H1 (cell line): ENCODE measurements at regions not wholly inside any gene's neighbourhood (a gene's known extent, or its start where the extent isn't known, plus 50 kb on each side); places are given as distances from the start of the nearest gene placed in this dataset.

ENCODE experiments used
- CTCF ChIA-PET: fragments of 300-600 bp; sonication (Branson Sonifier 250); formaldehyde crosslinking; loops from one replicate; lab custom pipeline; 2021; ENCODE audit not compliant: partially characterized antibody; lab: Charles Lee
- POLR2A ChIA-PET: fragments of 300-600 bp; sonication (Branson Sonifier 250); formaldehyde crosslinking; loops from one replicate; lab custom pipeline; 2021; ENCODE audit warnings: inconsistent platforms; ENCODE audit not compliant: partially characterized antibody; lab: Charles Lee
- DNase-seq, 2 experiments: peaks; one replicate each; pipeline versions ENCODE4 v3.0.0 to v3.0.0-alpha.2; 2010 to 2022; ENCODE audit warnings: low spot score in 2 of 2, low read depth in 1 of 2, mixed read lengths in 1 of 2
- FAIRE-seq: peaks from 2 replicates; lab custom pipeline; 2011; peaks lifted over from hg19 to GRCh38; lab: Jason Lieb, UNC
- H2AFZ ChIP-seq: 2 replicates; pipeline ENCODE4 v1.8.1; 2012; ENCODE audit warnings: low read length, inconsistent platforms
- H2AK5ac ChIP-seq: 2 replicates; pipeline ENCODE4 v1.6.1; 2013; ENCODE audit warnings: low read depth, low read length
- H2BK120ac ChIP-seq: replicated peaks from 2 replicates; pipeline ENCODE3; 2013; ENCODE audit warnings: low read depth, low read length, inconsistent platforms
- H2BK12ac ChIP-seq: 2 replicates; pipeline ENCODE4 v1.6.1; 2013; ENCODE audit warnings: low read depth, low read length
- H2BK15ac ChIP-seq: 2 replicates; pipeline ENCODE4 v1.6.1; 2013; ENCODE audit warnings: low read length
- H2BK20ac ChIP-seq: 2 replicates; pipeline ENCODE4 v1.6.1; 2013; ENCODE audit warnings: low read length
- H2BK5ac ChIP-seq: 2 replicates; pipeline ENCODE4 v1.6.1; 2013; ENCODE audit warnings: low read depth, low read length
- H3K14ac ChIP-seq: 2 replicates; pipeline ENCODE4 v1.6.1; 2013; ENCODE audit warnings: inconsistent platforms; ENCODE audit not compliant: insufficient read length
- H3K18ac ChIP-seq: 2 replicates; pipeline ENCODE4 v1.6.1; 2013; ENCODE audit warnings: low read length; ENCODE audit errors: extremely low read depth
- H3K23ac ChIP-seq: 2 replicates; pipeline ENCODE4 v1.6.1; 2013; ENCODE audit warnings: inconsistent platforms; ENCODE audit not compliant: insufficient read length
- H3K23me2 ChIP-seq: 2 replicates; pipeline ENCODE4 v1.6.1; 2013; ENCODE audit warnings: low read depth, low read length
- H3K27ac ChIP-seq: 2 replicates; pipeline ENCODE4 v1.6.1; 2011; ENCODE audit warnings: low read depth, low read length, inconsistent platforms
- H3K27me3 ChIP-seq, 4 experiments: replicated peaks in 1 of 4; 1 replicate in 1 of 4; 2 replicates in 3 of 4; pipeline versions ENCODE4 v1.6.1 to v1.8.1; 2011 to 2013; ENCODE audit warnings: low read length in 3 of 4, mild to moderate bottlenecking in 3 of 4, inconsistent platforms in 2 of 4, mixed read lengths in 2 of 4, moderate library complexity in 1 of 4; ENCODE audit not compliant: control insufficient read depth in 3 of 4, insufficient read depth in 3 of 4; ENCODE audit errors: extremely low read depth in 1 of 4
- H3K36me3 ChIP-seq, 4 experiments: 2 replicates each; pipeline versions ENCODE4 v1.6.1 to v1.8.1; 2011 to 2013; ENCODE audit warnings: mild to moderate bottlenecking in 4 of 4, low read length in 3 of 4, moderate library complexity in 2 of 4, control low read depth in 1 of 4, inconsistent platforms in 1 of 4; ENCODE audit not compliant: insufficient read depth in 4 of 4, control insufficient read depth in 2 of 4
- H3K4ac ChIP-seq: replicated peaks from 2 replicates; pipeline ENCODE3; 2013; ENCODE audit warnings: low read length, low read depth, mixed read lengths, inconsistent platforms; ENCODE audit not compliant: insufficient read length
- H3K4me1 ChIP-seq, 4 experiments: replicated peaks in 1 of 4; 1 replicate in 1 of 4; 2 replicates in 3 of 4; pipeline versions ENCODE4 v1.6.1 to v1.8.1; 2011 to 2013; ENCODE audit warnings: low read length in 3 of 4, inconsistent platforms in 2 of 4, mixed read lengths in 1 of 4; ENCODE audit not compliant: insufficient read depth in 4 of 4, control insufficient read depth in 3 of 4
- H3K4me2 ChIP-seq, 2 experiments: 2 replicates each; pipeline versions ENCODE4 v1.6.1 to v1.8.1; 2011 to 2013; ENCODE audit warnings: low read depth in 2 of 2, low read length in 2 of 2, control low read depth in 1 of 2, inconsistent platforms in 1 of 2, mild to moderate bottlenecking in 1 of 2; ENCODE audit not compliant: insufficient read depth in 1 of 2
- H3K4me3 ChIP-seq, 4 experiments: fragments of 200-600, 300-600 bp in 1 of 4; sonication (generic), shearing (Covaris generic), sonication (Bioruptor Twin) in 1 of 4; 2 replicates each; pipeline versions ENCODE4 v1.5.1 to v1.8.1; 2011 to 2016; ENCODE audit warnings: low read length in 4 of 4, low read depth in 3 of 4, control low read depth in 2 of 4, inconsistent platforms in 2 of 4, mild to moderate bottlenecking in 2 of 4, mixed read lengths in 1 of 4, moderate library complexity in 1 of 4; ENCODE audit not compliant: insufficient read depth in 2 of 4; ENCODE audit errors: extremely low read depth in 1 of 4
- H3K56ac ChIP-seq: replicated peaks from 2 replicates; pipeline ENCODE3; 2013; ENCODE audit warnings: low read depth, mild to moderate bottlenecking, mixed read lengths, low read length, inconsistent platforms; ENCODE audit not compliant: insufficient read length
- H3K79me1 ChIP-seq: 2 replicates; pipeline ENCODE4 v1.6.1; 2013; ENCODE audit warnings: low read depth, low read length, control low read depth
- H3K79me2 ChIP-seq, 2 experiments: 2 replicates each; pipeline versions ENCODE4 v1.6.1 to v1.8.1; 2012 to 2013; ENCODE audit warnings: low read length in 2 of 2, mild to moderate bottlenecking in 2 of 2, inconsistent platforms in 1 of 2; ENCODE audit not compliant: insufficient read depth in 2 of 2, control insufficient read depth in 1 of 2
- H3K9ac ChIP-seq, 4 experiments: replicated peaks in 1 of 4; 1 replicate in 1 of 4; 2 replicates in 3 of 4; pipeline versions ENCODE4 v1.6.1 to v1.8.1; 2011 to 2013; ENCODE audit warnings: low read depth in 3 of 4, low read length in 3 of 4, control low read depth in 2 of 4, mild to moderate bottlenecking in 2 of 4, moderate library complexity in 2 of 4, inconsistent platforms in 1 of 4; ENCODE audit errors: extremely low read depth in 1 of 4
- H3K9me3 ChIP-seq, 2 experiments: 2 replicates each; pipeline versions ENCODE4 v1.6.1 to v1.8.1; 2012 to 2013; ENCODE audit warnings: mild to moderate bottlenecking in 2 of 2, moderate library complexity in 2 of 2, control low read depth in 1 of 2, inconsistent platforms in 1 of 2, low read depth in 1 of 2, low read length in 1 of 2, mixed read lengths in 1 of 2; ENCODE audit not compliant: insufficient read depth in 2 of 2
- H4K20me1 ChIP-seq, 2 experiments: replicated peaks in 1 of 2; 2 replicates each; pipeline versions ENCODE3 to v1.8.1; 2011 to 2013; ENCODE audit warnings: inconsistent platforms in 2 of 2, low read length in 2 of 2, mild to moderate bottlenecking in 1 of 2; ENCODE audit not compliant: insufficient read depth in 2 of 2, control insufficient read depth in 1 of 2
- H4K5ac ChIP-seq: 2 replicates; pipeline ENCODE4 v1.6.1; 2013; ENCODE audit warnings: low read length, low read depth, mixed read lengths, inconsistent platforms; ENCODE audit not compliant: insufficient read length
- H4K8ac ChIP-seq: 2 replicates; pipeline ENCODE4 v1.8.0; 2013; ENCODE audit warnings: mild to moderate bottlenecking, moderate library complexity, low read length, inconsistent platforms; ENCODE audit not compliant: insufficient read depth; ENCODE audit errors: extremely low read depth
- H4K91ac ChIP-seq: replicated peaks from 2 replicates; pipeline ENCODE3; 2013; ENCODE audit warnings: low read length, mixed read lengths, inconsistent platforms; ENCODE audit not compliant: insufficient read length
- CEBPB ChIP-seq: IDR thresholded peaks from 2 replicates; pipeline ENCODE4 v1.6.1; 2012; ENCODE audit warnings: low read depth, low read length
- CTBP2 ChIP-seq: IDR thresholded peaks from 2 replicates; pipeline ENCODE4 v1.7.0; 2011; ENCODE audit warnings: borderline replicate concordance, mild to moderate bottlenecking, moderate library complexity, mixed read lengths, low read length; ENCODE audit not compliant: insufficient read depth, insufficient read length
- POLR2AphosphoS5 ChIP-seq: IDR thresholded peaks from 2 replicates; pipeline ENCODE4 v1.6.1; 2011; ENCODE audit warnings: low read depth, low read length
- RXRA ChIP-seq: IDR thresholded peaks from 2 replicates; pipeline ENCODE4 v1.6.1; 2011; ENCODE audit warnings: low read depth, mild to moderate bottlenecking, low read length, moderate library complexity; ENCODE audit not compliant: insufficient read depth
- TEAD4 ChIP-seq: IDR thresholded peaks from 2 replicates; pipeline ENCODE4 v1.6.1; 2012; ENCODE audit warnings: low read depth, low read length, inconsistent platforms, mixed read lengths
- WGBS, 2 experiments: shearing (Covaris generic) in 1 of 2; methylation state at CpG; one replicate each; pipeline versions ENCODE4 v1.1.6 to v1.1.7; 2013 to 2015; ENCODE audit warnings: low lambda C conversion rate in 2 of 2, mixed read lengths in 2 of 2, inconsistent platforms in 1 of 2, low coverage in 1 of 2, missing lambda C conversion rate in 1 of 2; ENCODE audit not compliant: insufficient replicate concordance in 2 of 2, insufficient coverage in 1 of 2, insufficient read length in 1 of 2; ENCODE audit errors: extremely low coverage in 1 of 2, missing lambda C conversion rate in 1 of 2; 5-methylcytosine and 5-hydroxymethylcytosine counted together

DNA sequence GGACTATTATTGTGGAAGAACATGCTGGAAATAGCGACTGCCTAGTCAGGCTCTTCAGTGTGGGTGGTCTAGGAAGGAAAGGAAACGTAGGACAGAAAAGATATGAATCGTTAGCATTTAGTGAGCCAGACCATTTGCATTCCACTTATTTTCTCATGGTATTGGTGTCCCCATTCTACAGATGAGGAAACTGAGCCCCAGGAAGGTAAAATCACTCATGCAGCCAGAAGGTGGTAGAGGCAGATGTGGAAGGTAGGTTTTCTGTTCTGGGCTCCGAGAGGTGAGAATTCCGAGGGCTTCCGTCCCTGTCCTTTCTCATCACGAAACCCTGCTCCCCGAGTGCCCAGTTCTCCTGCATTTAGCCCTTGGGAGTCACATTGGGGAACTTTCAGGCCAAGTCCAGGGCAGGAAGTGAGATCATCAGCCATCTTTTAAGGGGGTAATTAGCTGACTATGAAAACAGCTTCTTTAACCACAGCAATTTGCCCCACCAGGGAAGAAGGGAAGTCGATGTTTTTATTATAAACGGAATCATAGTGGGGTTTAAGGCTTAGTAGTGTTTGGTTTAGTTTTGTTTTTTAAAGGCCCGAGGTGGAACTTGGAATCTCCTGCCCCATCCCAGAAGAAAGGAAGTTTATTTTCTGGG is 110.7 kb upstream of the IRX3 start:
- no peak overlapping the region for H4K91ac ChIP-seq
- no peak for TF ChIP-seq TEAD4
- no peak for TF ChIP-seq CEBPB
- TF ChIP-seq RXRA = no peak
- TF ChIP-seq CTBP2 = no peak
- no peak for TF ChIP-seq POLR2AphosphoS5
- H3K27me3 ChIP-seq = no peaks in the 10 kb centered on the region
- no peak overlapping the region for H2AK5ac ChIP-seq
- H4K20me1 ChIP-seq = no peaks in the 10 kb centered on the region
- no peak overlapping the region for H2BK12ac ChIP-seq
- H3K4me3 ChIP-seq = no peak overlapping the region
- no peaks in the 10 kb centered on the region for H3K23me2 ChIP-seq
- no peak overlapping the region for H3K9ac ChIP-seq
- H3K4me1 ChIP-seq = no peaks in the 10 kb centered on the region
- H3K14ac ChIP-seq = no peak overlapping the region
- no peaks in the 10 kb centered on the region for H3K36me3 ChIP-seq
- H4K8ac ChIP-seq = no peak overlapping the region
- POLR2A ChIA-PET = no interaction called here
- H2AFZ ChIP-seq = no peak overlapping the region
- H4K5ac ChIP-seq = no peak overlapping the region
- no peak for FAIRE-seq
- H2BK5ac ChIP-seq = no peak overlapping the region
- no peaks in the 10 kb centered on the region for H3K9me3 ChIP-seq
- H3K56ac ChIP-seq = no peak overlapping the region
- H3K79me2 ChIP-seq = no peaks in the 10 kb centered on the region
- H2BK15ac ChIP-seq = no peak overlapping the region
- no peak overlapping the region for H2BK120ac ChIP-seq
- H3K4me2 ChIP-seq = no peak overlapping the region
- H3K79me1 ChIP-seq = no peaks in the 10 kb centered on the region
- WGBS, 2 experiments = 90% methylated on average over 11 of the region's 11 CpGs; no CpG with 5 or more reads in 1 of the 2 experiments
- H3K23ac ChIP-seq = no peak overlapping the region
- H3K27ac ChIP-seq = no peak overlapping the region
- no peak overlapping the region for H3K18ac ChIP-seq
- H2BK20ac ChIP-seq = no peak overlapping the region
- no peak overlapping the region for H3K4ac ChIP-seq
- DNase-seq = no peak
- CTCF ChIA-PET = no interaction called here
